Testis (tissue), 2 donors: ENCODE measurements at regions not wholly inside any gene's neighbourhood (a gene's known extent, or its start where the extent isn't known, plus 50 kb on each side); places are given as distances from the start of the nearest gene placed in this dataset.

Source experiments
- DNase-seq: peaks from one replicate; pipeline ENCODE4 v3.0.0-alpha.2; 2019
- H3K27ac ChIP-seq, 2 donors: fragments of 200-600 bp; sonication (generic); one replicate each; pipeline ENCODE4 v1.5.1; 2019
- H3K27me3 ChIP-seq: fragments of 200-600 bp; sonication (generic); one replicate; pipeline ENCODE4 v1.5.1; 2019
- H3K36me3 ChIP-seq: fragments of 200-600 bp; sonication (generic); one replicate; pipeline ENCODE4 v1.5.1; 2017; ENCODE audit warnings: low read depth; ENCODE audit errors: missing control alignments
- H3K4me1 ChIP-seq: fragments of 200-600 bp; sonication (generic); one replicate; pipeline ENCODE4 v1.5.1; 2019
- H3K4me3 ChIP-seq, 2 donors: fragments of 200-600 bp; sonication (generic); one replicate each; pipeline ENCODE4 v1.5.1; 2017 to 2019
- H3K9me3 ChIP-seq: fragments of 200-600 bp; sonication (generic); one replicate; pipeline ENCODE4 v1.5.1; 2017
- POLR2A ChIP-seq: fragments of 450-650 bp; IDR thresholded peaks from one replicate; pipeline ENCODE4 v1.6.1; 2017; ENCODE audit warnings: antibody characterized with exemption, mild to moderate bottlenecking, moderate library complexity
- WGBS, 2 donors: methylation state at CpG; one replicate each; pipeline ENCODE4 v1.1.5; 2018; 5-methylcytosine and 5-hydroxymethylcytosine counted together
- intact Hi-C: fragments of 100-400 bp; cut with DNase I; formaldehyde crosslinking; loops from one replicate; pipeline ENCODE4 v1.15.1; 2023; ENCODE audit warnings: low total_unique reads
- TF ChIP-seq, protein P1 (sequence below), 3 experiments: fragments of 450-650 bp in 2 of 3; fragments of 200-600 bp in 1 of 3; sonication (generic) in 1 of 3; IDR thresholded peaks; one replicate each; pipeline ENCODE4 v1.5.1; 2016 to 2019; ENCODE audit warnings: antibody characterized with exemption in 3 of 3, mild to moderate bottlenecking in 2 of 3, moderate library complexity in 1 of 3

GRCh38 chr1:30404341-30404740 is 319.0 kb downstream of the MATN1 start:
- Histone ChIP-seq H3K27me3 (no peaks in the 10 kb centered on the region), H3K9me3 (no peaks in the 10 kb centered on the region), H3K4me1 (no peaks in the 10 kb centered on the region), H3K4me3 (no peak overlapping the region), H3K27ac (no peak overlapping the region), H3K36me3 (no peaks in the 10 kb centered on the region)
- 81 to 82% methylated on average over 8 of the region's 8 CpGs for WGBS, 2 donors
- no peak for DNase-seq
- TF ChIP-seq, protein P1, sequence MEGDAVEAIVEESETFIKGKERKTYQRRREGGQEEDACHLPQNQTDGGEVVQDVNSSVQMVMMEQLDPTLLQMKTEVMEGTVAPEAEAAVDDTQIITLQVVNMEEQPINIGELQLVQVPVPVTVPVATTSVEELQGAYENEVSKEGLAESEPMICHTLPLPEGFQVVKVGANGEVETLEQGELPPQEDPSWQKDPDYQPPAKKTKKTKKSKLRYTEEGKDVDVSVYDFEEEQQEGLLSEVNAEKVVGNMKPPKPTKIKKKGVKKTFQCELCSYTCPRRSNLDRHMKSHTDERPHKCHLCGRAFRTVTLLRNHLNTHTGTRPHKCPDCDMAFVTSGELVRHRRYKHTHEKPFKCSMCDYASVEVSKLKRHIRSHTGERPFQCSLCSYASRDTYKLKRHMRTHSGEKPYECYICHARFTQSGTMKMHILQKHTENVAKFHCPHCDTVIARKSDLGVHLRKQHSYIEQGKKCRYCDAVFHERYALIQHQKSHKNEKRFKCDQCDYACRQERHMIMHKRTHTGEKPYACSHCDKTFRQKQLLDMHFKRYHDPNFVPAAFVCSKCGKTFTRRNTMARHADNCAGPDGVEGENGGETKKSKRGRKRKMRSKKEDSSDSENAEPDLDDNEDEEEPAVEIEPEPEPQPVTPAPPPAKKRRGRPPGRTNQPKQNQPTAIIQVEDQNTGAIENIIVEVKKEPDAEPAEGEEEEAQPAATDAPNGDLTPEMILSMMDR (IDR thresholded peaks at IDR 0.05) = no peak
- TF ChIP-seq POLR2A = no peak
- intact Hi-C loops = no loop called here

DNA sequence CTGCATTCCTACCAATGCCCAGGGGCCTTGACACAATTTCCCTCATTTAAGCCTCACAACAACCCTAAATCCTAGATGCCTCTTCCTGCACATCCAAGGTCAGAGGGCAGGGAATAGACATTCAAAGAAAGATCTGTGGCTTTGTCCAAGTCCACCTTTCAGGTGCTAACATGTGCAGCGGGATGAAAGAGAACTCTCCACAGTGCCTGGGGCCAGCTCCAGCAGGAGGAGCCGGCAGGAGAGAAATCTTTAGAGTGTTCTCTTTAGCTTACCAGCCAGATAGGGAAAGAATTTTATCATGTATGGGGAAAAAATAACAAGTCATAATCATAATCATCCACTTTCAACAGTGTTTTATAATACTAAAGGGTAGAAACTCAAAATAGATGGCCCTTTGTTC is 319.7 kb downstream of the MATN1 start:
- intact Hi-C loops = no loop called here

DNA sequence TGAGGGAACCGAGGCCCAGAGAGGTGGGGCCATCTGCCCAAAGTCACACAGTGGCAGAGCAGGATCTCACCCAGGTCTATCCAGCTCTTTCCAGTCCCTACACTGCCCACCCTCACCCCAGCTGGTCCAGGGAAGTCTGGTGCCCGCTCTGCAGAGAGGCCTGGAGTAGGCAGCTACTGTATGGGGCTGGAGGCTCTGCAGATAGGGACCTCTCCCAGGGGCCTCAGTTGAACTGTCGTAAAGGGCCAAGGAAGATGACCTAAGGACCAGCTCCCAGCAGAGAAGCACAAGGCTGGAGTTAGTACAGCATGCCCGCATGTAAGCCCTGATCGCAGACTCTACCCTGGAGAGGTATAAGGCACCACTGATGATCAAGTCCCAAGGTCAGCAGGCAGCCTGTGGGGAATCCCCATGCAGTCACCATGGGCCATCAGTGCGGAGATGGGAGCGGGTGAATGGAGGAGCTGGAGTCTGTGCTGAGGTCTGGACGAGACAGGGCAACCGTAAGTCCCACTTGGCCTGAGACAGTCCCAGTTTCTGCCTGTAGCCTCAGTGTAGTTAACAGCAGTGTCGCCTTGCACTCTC is 320.2 kb downstream of the MATN1 start:
- WGBS, 2 donors = 80 to 85% methylated on average over 8 to 10 of the region's 10 CpGs
- DNase-seq = no peak

More for the DNA sequence above, 319.7 kb downstream of the MATN1 start:
- H3K4me3 ChIP-seq = no peak overlapping the region
- TF ChIP-seq, protein P1 (IDR thresholded peaks at IDR 0.05) = no peak
- TF ChIP-seq POLR2A = no peak
- no peak for DNase-seq
- no peaks in the 10 kb centered on the region for H3K36me3 ChIP-seq
- H3K27ac ChIP-seq = no peak overlapping the region
- WGBS, 2 donors = 54 to 57% methylated on average over 2 of the region's 2 CpGs
- H3K9me3 ChIP-seq = no peaks in the 10 kb centered on the region
- H3K4me1 ChIP-seq = no peaks in the 10 kb centered on the region
- H3K27me3 ChIP-seq = no peaks in the 10 kb centered on the region

DNA sequence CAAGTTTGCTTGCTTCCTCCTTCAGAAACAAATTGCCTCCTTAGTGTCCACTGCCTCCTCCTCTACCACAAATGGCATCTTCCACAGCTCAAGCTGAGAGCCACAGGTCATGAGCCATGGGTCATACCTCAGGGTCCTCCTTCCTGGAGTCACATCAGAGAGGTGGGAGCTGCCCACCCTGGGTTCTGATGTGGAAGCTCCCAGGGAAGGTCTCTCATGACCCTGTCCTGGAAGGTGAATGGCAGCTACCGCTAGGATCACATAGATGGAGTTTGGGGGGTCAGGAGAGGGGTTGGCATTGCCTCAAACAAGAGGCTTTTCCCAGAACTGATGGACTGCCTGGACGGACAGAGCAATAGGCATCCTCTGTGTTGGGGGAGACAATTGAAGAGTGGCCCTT is 321.4 kb downstream of the MATN1 start:
- Histone ChIP-seq H3K27ac (no peak overlapping the region), H3K4me1 (no peaks in the 10 kb centered on the region), H3K4me3 (no peak overlapping the region), H3K27me3 (no peaks in the 10 kb centered on the region), H3K36me3 (no peaks in the 10 kb centered on the region), H3K9me3 (no peaks in the 10 kb centered on the region)
- no peak for DNase-seq
- TF ChIP-seq, protein P1 (IDR thresholded peaks at IDR 0.05) = no peak
- TF ChIP-seq POLR2A = no peak
- intact Hi-C loops = no loop called here
- WGBS, 2 donors = 90% methylated on average over 2 of the region's 2 CpGs; no CpG with 5 or more reads in 1 of the 2 donors

More for the DNA sequence above, 320.2 kb downstream of the MATN1 start:
- no peak for TF ChIP-seq POLR2A
- TF ChIP-seq, protein P1 (IDR thresholded peaks at IDR 0.05) = no peak
- Histone ChIP-seq H3K36me3 (no peaks in the 10 kb centered on the region), H3K27me3 (no peaks in the 10 kb centered on the region), H3K27ac (no peak overlapping the region), H3K4me1 (no peaks in the 10 kb centered on the region), H3K4me3 (no peak overlapping the region), H3K9me3 (no peaks in the 10 kb centered on the region)
- intact Hi-C loops = no loop called here

- no peak overlapping the region for H3K4me3 ChIP-seq
- no peaks in the 10 kb centered on the region for H3K9me3 ChIP-seq
- TF ChIP-seq POLR2A = no peak
- TF ChIP-seq, protein P1 (IDR thresholded peaks at IDR 0.05) = no peak
- intact Hi-C loops = no loop called here
- DNase-seq = no peak
- 70% methylated on average over 2 to 4 of the region's 4 CpGs for WGBS, 2 donors
- no peak overlapping the region for H3K27ac ChIP-seq
- H3K27me3 ChIP-seq = no peaks in the 10 kb centered on the region
- no peaks in the 10 kb centered on the region for H3K36me3 ChIP-seq
- H3K4me1 ChIP-seq = no peaks in the 10 kb centered on the region
Observed at GRCh38 chr1:30400507-30400906, 322.9 kb downstream of the MATN1 start.
